HCT116 (cell line): ENCODE measurements at regions not wholly inside any gene's neighbourhood (a gene's known extent, or its start where the extent isn't known, plus 50 kb on each side); places are given as distances from the start of the nearest gene placed in this dataset.

Experiments used
- ATAC-seq: fragments of 200-7000 bp; cut with Tn5 transposase; 2 replicates; pipeline ENCODE4 v1.9.1; 2020; ENCODE audit warnings: mild to moderate bottlenecking, moderate library complexity
- BruUV-seq: library from RNA; stranded (reverse); fragments of 400-500 nt; replicated peaks from 2 replicates; lab custom pipeline; 2021; lab: Mats Ljungman, UMichigan
- CTCF ChIA-PET: fragments of 300-600 bp; sonication (Branson Sonifier 250); formaldehyde crosslinking; loops from one replicate; lab custom pipeline; 2021; ENCODE audit warnings: antibody characterized with exemption; lab: Charles Lee
- POLR2A ChIA-PET: fragments of 300-600, 350-600 bp; sonication (Branson Sonifier 250); formaldehyde crosslinking; loops from one replicate; lab custom pipeline; 2021; ENCODE audit warnings: antibody characterized with exemption; lab: Charles Lee
- RAD21 ChIA-PET, 2 experiments: fragments of 300-600 bp; sonication (Branson Sonifier 250); formaldehyde crosslinking; loops; one replicate each; lab custom pipeline; 2023; ENCODE audit warnings: low total read pairs in 2 of 2; ENCODE audit not compliant: uncharacterized antibody in 2 of 2, unreplicated experiment in 2 of 2, low non-redundant PET in 1 of 2; lab: Charles Lee
- DNase-seq: peaks from one replicate; pipeline ENCODE4 v3.0.0-alpha.2; 2010; ENCODE audit warnings: low read depth, low spot score
- H2AFZ ChIP-seq: fragments of 200-600 bp; shearing (Covaris generic), sonication (generic); 2 replicates; pipeline ENCODE4 v1.6.1; 2017; ENCODE audit warnings: low read depth, mixed run types, mixed read lengths, antibody characterized with exemption, low read length; ENCODE audit not compliant: poor library complexity, severe bottlenecking
- H3K27ac ChIP-seq: 2 replicates; pipeline ENCODE4 v1.5.1; 2012; ENCODE audit warnings: low read depth, low read length
- H3K27me3 ChIP-seq: fragments of 200-600 bp; sonication (generic); 2 replicates; pipeline ENCODE4 v1.6.1; 2016; ENCODE audit warnings: mixed run types, low read length, mixed read lengths; ENCODE audit not compliant: insufficient read depth
- H3K36me3 ChIP-seq, 2 experiments: fragments of 200-500 bp in 1 of 2; fragments of 200-600 bp in 1 of 2; sonication (Bioruptor generic) in 1 of 2; sonication (generic) in 1 of 2; 2 replicates each; pipeline versions ENCODE4 v1.5.1 to v1.6.1; 2014 to 2016; ENCODE audit warnings: low read length in 2 of 2, inconsistent platforms in 1 of 2, mixed read lengths in 1 of 2, mixed run types in 1 of 2; ENCODE audit not compliant: insufficient read depth in 2 of 2, control insufficient read depth in 1 of 2
- H3K4me1 ChIP-seq, 2 experiments: fragments of 200-600 bp in 1 of 2; sonication (generic) in 1 of 2; 2 replicates each; pipeline versions ENCODE4 v1.5.1 to v1.6.1; 2012 to 2017; ENCODE audit warnings: low read length in 2 of 2, inconsistent platforms in 1 of 2, mild to moderate bottlenecking in 1 of 2, mixed read lengths in 1 of 2, mixed run types in 1 of 2, moderate library complexity in 1 of 2; ENCODE audit not compliant: insufficient read depth in 2 of 2, control insufficient read depth in 1 of 2
- H3K4me2 ChIP-seq: fragments of 200-600 bp; sonication (generic); 2 replicates; pipeline ENCODE4 v1.6.1; 2017; ENCODE audit warnings: mixed run types, low read length, mixed read lengths
- H3K4me3 ChIP-seq, 2 experiments: fragments of 200-600 bp in 1 of 2; sonication (generic) in 1 of 2; replicated peaks in 1 of 2; 2 replicates each; pipeline ENCODE4 v1.5.1; 2011 to 2016; ENCODE audit warnings: low read length in 2 of 2, control low read depth in 1 of 2, low read depth in 1 of 2, mild to moderate bottlenecking in 1 of 2, mixed read lengths in 1 of 2, mixed run types in 1 of 2
- H3K79me2 ChIP-seq: fragments of 200-600 bp; sonication (generic); 2 replicates; pipeline ENCODE4 v1.6.1; 2017; ENCODE audit warnings: mild to moderate bottlenecking, mixed run types, low read length, moderate library complexity, mixed read lengths; ENCODE audit not compliant: insufficient read depth
- H3K9ac ChIP-seq: fragments of 200-600 bp; sonication (generic); 2 replicates; pipeline ENCODE4 v1.6.1; 2016; ENCODE audit warnings: low read length, mixed read lengths
- H3K9me2 ChIP-seq: fragments of 200-600 bp; sonication (generic), shearing (Covaris generic); 2 replicates; pipeline ENCODE4 v1.6.1; 2017; ENCODE audit warnings: mixed run types, mild to moderate bottlenecking, moderate library complexity; ENCODE audit not compliant: insufficient read depth
- H3K9me3 ChIP-seq, 2 experiments: fragments of 200-500 bp in 1 of 2; fragments of 200-600 bp in 1 of 2; sonication (Bioruptor generic) in 1 of 2; sonication (generic) in 1 of 2; 2 replicates each; pipeline ENCODE4 v1.6.1; 2014 to 2017; ENCODE audit warnings: low read length in 2 of 2, mixed read lengths in 2 of 2, inconsistent platforms in 1 of 2, low read depth in 1 of 2, mild to moderate bottlenecking in 1 of 2, mixed run types in 1 of 2, moderate library complexity in 1 of 2; ENCODE audit not compliant: control insufficient read depth in 1 of 2, insufficient read depth in 1 of 2
- H4K20me1 ChIP-seq: fragments of 200-600 bp; sonication (generic), shearing (Covaris generic); 2 replicates; pipeline ENCODE4 v1.6.1; 2017; ENCODE audit warnings: mixed run types, mild to moderate bottlenecking, moderate library complexity; ENCODE audit not compliant: insufficient read depth
- CBX3 ChIP-seq: IDR thresholded peaks from 2 replicates; pipeline ENCODE4 v1.6.1; 2012; ENCODE audit warnings: low read depth
- CEBPB ChIP-seq: IDR thresholded peaks from 2 replicates; pipeline ENCODE4 v1.6.1; 2012; ENCODE audit warnings: low read depth
- ELF1 ChIP-seq: IDR thresholded peaks from 2 replicates; pipeline ENCODE4 v1.6.1; 2012; ENCODE audit warnings: low read depth, borderline replicate concordance
- EZH2 ChIP-seq: fragments of 200-600 bp; sonication (generic); IDR thresholded peaks from 2 replicates; pipeline ENCODE4 v1.6.1; 2017; ENCODE audit warnings: antibody characterized with exemption, mixed run types
- EZH2phosphoT487 ChIP-seq: fragments of 200-600 bp; IDR thresholded peaks from 2 replicates; pipeline ENCODE4 v1.6.1; 2018; ENCODE audit warnings: antibody characterized with exemption, borderline replicate concordance
- FOSL1 ChIP-seq: IDR thresholded peaks from 2 replicates; pipeline ENCODE4 v1.6.1; 2012; ENCODE audit warnings: low read depth
- JUND ChIP-seq: IDR thresholded peaks from 2 replicates; pipeline ENCODE4 v1.6.1; 2012
- RAD21 ChIP-seq: IDR thresholded peaks from 2 replicates; pipeline ENCODE4 v1.6.1; 2012; ENCODE audit warnings: low read depth, mild to moderate bottlenecking
- SIN3A ChIP-seq: IDR thresholded peaks from 2 replicates; pipeline ENCODE4 v1.6.1; 2012; ENCODE audit warnings: low read depth
- SP1 ChIP-seq: IDR thresholded peaks from 2 replicates; pipeline ENCODE4 v1.6.1; 2012; ENCODE audit warnings: low read depth
- TCF7L2 ChIP-seq: IDR thresholded peaks from 2 replicates; pipeline ENCODE4 v1.7.0; 2011; ENCODE audit warnings: borderline replicate concordance, inconsistent platforms; ENCODE audit not compliant: insufficient read depth, insufficient read length; ENCODE audit errors: extremely low read depth
- YY1 ChIP-seq: IDR thresholded peaks from 2 replicates; pipeline ENCODE4 v1.6.1; 2011; ENCODE audit warnings: low read length, low read depth, moderate library complexity, mild to moderate bottlenecking; ENCODE audit not compliant: insufficient replicate concordance; ENCODE audit errors: extremely low read depth
- ZFX ChIP-seq: fragments of 450-650 bp; IDR thresholded peaks from 2 replicates; pipeline ENCODE4 v1.6.1; 2017
- ZNF274 ChIP-seq: fragments of 200-500 bp; sonication (Bioruptor generic); IDR thresholded peaks from 2 replicates; pipeline ENCODE4 v1.6.1; 2014; ENCODE audit warnings: mild to moderate bottlenecking, low read depth, low read length, inconsistent platforms
- intact Hi-C: fragments of 100-400 bp; cut with micrococcal nuclease; formaldehyde crosslinking; loops from 2 replicates; pipeline ENCODE4 v1.10.0; 2022
- TF ChIP-seq, protein P1 (sequence below): IDR thresholded peaks from 2 replicates; pipeline ENCODE4 v1.6.1; 2012
- TF ChIP-seq, protein P2 (sequence below): IDR thresholded peaks from 2 replicates; pipeline ENCODE4 v1.6.1; 2012; ENCODE audit warnings: low read depth
- TF ChIP-seq, protein P3 (sequence below), 3 experiments: fragments of 200-600 bp in 1 of 3; sonication (generic) in 1 of 3; IDR thresholded peaks in 2 of 3; conservative IDR thresholded peaks in 1 of 3; 2 replicates each; pipeline ENCODE4 v1.5.1; 2012 to 2017; ENCODE audit warnings: low read depth in 2 of 3, low read length in 2 of 3, antibody characterized with exemption in 1 of 3, borderline replicate concordance in 1 of 3, control low read depth in 1 of 3, mild to moderate bottlenecking in 1 of 3, mixed read lengths in 1 of 3, mixed run types in 1 of 3, moderate library complexity in 1 of 3; ENCODE audit not compliant: insufficient read depth in 1 of 3
- TF ChIP-seq, protein P4 (sequence below): IDR thresholded peaks from 2 replicates; pipeline ENCODE4 v1.6.1; 2012

DNA sequence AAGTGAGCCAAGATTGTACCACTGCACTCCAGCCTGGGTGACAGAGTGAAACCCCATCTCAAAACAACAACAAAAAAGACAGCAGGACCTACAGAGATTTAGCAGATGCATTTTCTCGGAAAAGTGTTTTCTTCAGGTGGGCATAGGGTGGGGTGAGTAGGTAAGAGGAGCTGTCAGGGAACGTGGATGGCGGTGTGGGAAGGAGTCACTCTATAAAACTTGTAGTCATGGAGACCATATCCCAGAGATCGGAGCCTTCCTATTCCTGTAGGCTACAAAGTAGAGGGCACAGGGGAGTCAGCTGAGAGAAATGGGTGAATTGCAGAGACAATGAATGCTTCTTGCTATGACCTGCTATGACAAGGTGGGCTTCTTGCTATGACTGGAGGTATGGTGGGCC lies 283.0 kb upstream of the FOXK1 start:
- POLR2A ChIA-PET = no interaction called here
- CTCF ChIA-PET = no interaction called here

DNA sequence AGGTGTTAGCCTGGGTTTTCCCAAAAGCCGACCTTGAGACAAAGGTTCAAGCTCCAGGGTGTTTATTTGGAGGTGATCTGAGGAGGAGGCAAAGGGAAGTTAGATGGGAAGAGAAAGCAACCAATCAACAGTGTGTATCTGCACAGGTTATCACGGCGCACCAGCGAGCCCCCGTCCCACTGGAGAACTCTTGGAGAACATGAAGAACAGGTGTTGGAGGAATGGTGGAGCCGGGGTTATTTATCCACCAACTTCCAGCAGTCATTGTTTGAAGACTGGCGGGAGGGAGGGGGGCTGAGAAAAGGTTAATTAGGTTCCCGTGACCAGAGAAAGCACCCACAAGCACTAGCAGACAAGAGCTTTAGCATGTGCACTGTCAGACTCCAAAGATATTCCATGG lies 282.5 kb upstream of the FOXK1 start:
- no peaks in the 10 kb centered on the region for H3K27me3 ChIP-seq
- no peak overlapping the region for H3K9ac ChIP-seq
- no peaks in the 10 kb centered on the region for H3K36me3 ChIP-seq
- no peaks in the 10 kb centered on the region for H3K4me1 ChIP-seq
- BruUV-seq = no TSS peak
- ATAC-seq (no peak), DNase-seq (no peak)
- no peaks in the 10 kb centered on the region; a peak in 1 of 4 replicates for H3K9me3 ChIP-seq
- POLR2A ChIA-PET = no interaction called here
- TF ChIP-seq SP1 (no peak), EZH2 (no peak), FOSL1 (no peak), YY1 (no peak), CEBPB (no peak), SIN3A (no peak), TCF7L2 (no peak), ELF1 (no peak), EZH2phosphoT487 (no peak)
- TF ChIP-seq, protein P1, sequence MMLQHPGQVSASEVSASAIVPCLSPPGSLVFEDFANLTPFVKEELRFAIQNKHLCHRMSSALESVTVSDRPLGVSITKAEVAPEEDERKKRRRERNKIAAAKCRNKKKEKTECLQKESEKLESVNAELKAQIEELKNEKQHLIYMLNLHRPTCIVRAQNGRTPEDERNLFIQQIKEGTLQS = no peak
- TF ChIP-seq, protein P2, sequence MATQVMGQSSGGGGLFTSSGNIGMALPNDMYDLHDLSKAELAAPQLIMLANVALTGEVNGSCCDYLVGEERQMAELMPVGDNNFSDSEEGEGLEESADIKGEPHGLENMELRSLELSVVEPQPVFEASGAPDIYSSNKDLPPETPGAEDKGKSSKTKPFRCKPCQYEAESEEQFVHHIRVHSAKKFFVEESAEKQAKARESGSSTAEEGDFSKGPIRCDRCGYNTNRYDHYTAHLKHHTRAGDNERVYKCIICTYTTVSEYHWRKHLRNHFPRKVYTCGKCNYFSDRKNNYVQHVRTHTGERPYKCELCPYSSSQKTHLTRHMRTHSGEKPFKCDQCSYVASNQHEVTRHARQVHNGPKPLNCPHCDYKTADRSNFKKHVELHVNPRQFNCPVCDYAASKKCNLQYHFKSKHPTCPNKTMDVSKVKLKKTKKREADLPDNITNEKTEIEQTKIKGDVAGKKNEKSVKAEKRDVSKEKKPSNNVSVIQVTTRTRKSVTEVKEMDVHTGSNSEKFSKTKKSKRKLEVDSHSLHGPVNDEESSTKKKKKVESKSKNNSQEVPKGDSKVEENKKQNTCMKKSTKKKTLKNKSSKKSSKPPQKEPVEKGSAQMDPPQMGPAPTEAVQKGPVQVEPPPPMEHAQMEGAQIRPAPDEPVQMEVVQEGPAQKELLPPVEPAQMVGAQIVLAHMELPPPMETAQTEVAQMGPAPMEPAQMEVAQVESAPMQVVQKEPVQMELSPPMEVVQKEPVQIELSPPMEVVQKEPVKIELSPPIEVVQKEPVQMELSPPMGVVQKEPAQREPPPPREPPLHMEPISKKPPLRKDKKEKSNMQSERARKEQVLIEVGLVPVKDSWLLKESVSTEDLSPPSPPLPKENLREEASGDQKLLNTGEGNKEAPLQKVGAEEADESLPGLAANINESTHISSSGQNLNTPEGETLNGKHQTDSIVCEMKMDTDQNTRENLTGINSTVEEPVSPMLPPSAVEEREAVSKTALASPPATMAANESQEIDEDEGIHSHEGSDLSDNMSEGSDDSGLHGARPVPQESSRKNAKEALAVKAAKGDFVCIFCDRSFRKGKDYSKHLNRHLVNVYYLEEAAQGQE = no peak
- TF ChIP-seq, protein P3, sequence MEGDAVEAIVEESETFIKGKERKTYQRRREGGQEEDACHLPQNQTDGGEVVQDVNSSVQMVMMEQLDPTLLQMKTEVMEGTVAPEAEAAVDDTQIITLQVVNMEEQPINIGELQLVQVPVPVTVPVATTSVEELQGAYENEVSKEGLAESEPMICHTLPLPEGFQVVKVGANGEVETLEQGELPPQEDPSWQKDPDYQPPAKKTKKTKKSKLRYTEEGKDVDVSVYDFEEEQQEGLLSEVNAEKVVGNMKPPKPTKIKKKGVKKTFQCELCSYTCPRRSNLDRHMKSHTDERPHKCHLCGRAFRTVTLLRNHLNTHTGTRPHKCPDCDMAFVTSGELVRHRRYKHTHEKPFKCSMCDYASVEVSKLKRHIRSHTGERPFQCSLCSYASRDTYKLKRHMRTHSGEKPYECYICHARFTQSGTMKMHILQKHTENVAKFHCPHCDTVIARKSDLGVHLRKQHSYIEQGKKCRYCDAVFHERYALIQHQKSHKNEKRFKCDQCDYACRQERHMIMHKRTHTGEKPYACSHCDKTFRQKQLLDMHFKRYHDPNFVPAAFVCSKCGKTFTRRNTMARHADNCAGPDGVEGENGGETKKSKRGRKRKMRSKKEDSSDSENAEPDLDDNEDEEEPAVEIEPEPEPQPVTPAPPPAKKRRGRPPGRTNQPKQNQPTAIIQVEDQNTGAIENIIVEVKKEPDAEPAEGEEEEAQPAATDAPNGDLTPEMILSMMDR (IDR thresholded peaks at IDR 0.05 in 2 of 3, conservative IDR thresholded peaks at IDR 0.05 in 1 of 3; ENCODE audit: borderline replicate concordance in 1 of 3, insufficient read depth in 1 of 3, low read depth in 2 of 3, low read length in 2 of 3) = no peak
- no peaks in the 10 kb centered on the region for H4K20me1 ChIP-seq
- H2AFZ ChIP-seq = no peak overlapping the region
- RAD21 ChIA-PET = no interaction called here
- CTCF ChIA-PET = no interaction called here
- no peaks in the 10 kb centered on the region for H3K9me2 ChIP-seq
- H3K27ac ChIP-seq = no peak overlapping the region
- no peak overlapping the region for H3K4me3 ChIP-seq
- no peaks in the 10 kb centered on the region for H3K79me2 ChIP-seq
- H3K4me2 ChIP-seq = no peak overlapping the region
- intact Hi-C loops = no loop called here

More for the DNA sequence above, 283.0 kb upstream of the FOXK1 start:
- intact Hi-C loops = no loop called here
- Histone ChIP-seq H3K4me3 (no peak overlapping the region), H4K20me1 (no peaks in the 10 kb centered on the region), H3K79me2 (no peaks in the 10 kb centered on the region), H3K4me1 (no peaks in the 10 kb centered on the region), H3K9ac (no peak overlapping the region), H3K4me2 (no peak overlapping the region), H3K27ac (no peak overlapping the region), H3K9me2 (no peaks in the 10 kb centered on the region), H2AFZ (no peak overlapping the region), H3K27me3 (no peaks in the 10 kb centered on the region), H3K36me3 (no peaks in the 10 kb centered on the region), H3K9me3 (no peaks in the 10 kb centered on the region; a peak in 1 of 4 replicates)
- TF ChIP-seq ZNF274 = no peak
- no peak for TF ChIP-seq ZFX
- no peak for TF ChIP-seq CEBPB
- no peak for TF ChIP-seq RAD21
- no peak for TF ChIP-seq CBX3
- no peak for TF ChIP-seq YY1
- TF ChIP-seq SIN3A = no peak
- TF ChIP-seq, protein P4, sequence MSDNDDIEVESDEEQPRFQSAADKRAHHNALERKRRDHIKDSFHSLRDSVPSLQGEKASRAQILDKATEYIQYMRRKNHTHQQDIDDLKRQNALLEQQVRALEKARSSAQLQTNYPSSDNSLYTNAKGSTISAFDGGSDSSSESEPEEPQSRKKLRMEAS = no peak
- TF ChIP-seq JUND = no peak
- BruUV-seq = no TSS peak
- RAD21 ChIA-PET = no interaction called here
- ATAC-seq (no peak), DNase-seq (no peak)
